ENCODE measurements at regions not wholly inside any gene's neighbourhood (a gene's known extent, or its start where the extent isn't known, plus 50 kb on each side); places are given as distances from the start of the nearest gene placed in this dataset.
A peak's percentile ranks its signal among the peaks of the same experiment; 100 is the strongest.

- peak; percentile 36 for DNase-seq (ENCODE audit: low spot score)
- in situ Hi-C loops (cut with MboI; ENCODE audit: low sequenced_read_pairs, unreplicated experiment): no loop called here
- TF ChIP-seq CTCF (IDR thresholded peaks at IDR 0.05; ENCODE audit: borderline replicate concordance, control extremely low read depth, extremely low read depth, insufficient read depth, missing control alignments): no peak
Measured at GRCh38 chr2:64213532-64214275, 69.5 kb upstream of the PELI1 start.

GRCh38 chr2:64214281-64215115 lies 70.3 kb upstream of the PELI1 start:
- TF ChIP-seq CTCF (IDR thresholded peaks at IDR 0.05; ENCODE audit: borderline replicate concordance, control extremely low read depth, extremely low read depth, insufficient read depth, missing control alignments): no peak
- in situ Hi-C loops (cut with MboI; ENCODE audit: low sequenced_read_pairs, unreplicated experiment): no loop called here
- peak; percentile 59 for DNase-seq (ENCODE audit: low spot score)

- in situ Hi-C loops (cut with MboI; ENCODE audit: low sequenced_read_pairs, unreplicated experiment): no loop called here
- DNase-seq (ENCODE audit: low spot score): no peak
- no peak for TF ChIP-seq CTCF (IDR thresholded peaks at IDR 0.05; ENCODE audit: borderline replicate concordance, control extremely low read depth, extremely low read depth, insufficient read depth, missing control alignments)
Measured at GRCh38 chr2:64217198-64217869, 73.1 kb upstream of the PELI1 start.

GRCh38 chr2:64218137-64218802 lies 74.0 kb upstream of the PELI1 start:
- in situ Hi-C loops (cut with MboI; ENCODE audit: low sequenced_read_pairs, unreplicated experiment): no loop called here
- TF ChIP-seq CTCF (IDR thresholded peaks at IDR 0.05; ENCODE audit: borderline replicate concordance, control extremely low read depth, extremely low read depth, insufficient read depth, missing control alignments): no peak
- no peak for DNase-seq (ENCODE audit: low spot score)

GRCh38 chr2:64219149-64219548 lies 74.9 kb upstream of the PELI1 start:
- no peak for TF ChIP-seq CTCF (IDR thresholded peaks at IDR 0.05; ENCODE audit: borderline replicate concordance, control extremely low read depth, extremely low read depth, insufficient read depth, missing control alignments)
- DNase-seq (ENCODE audit: low spot score): no peak
- in situ Hi-C loops (cut with MboI; ENCODE audit: low sequenced_read_pairs, unreplicated experiment): no loop called here

- no peak for TF ChIP-seq CTCF (IDR thresholded peaks at IDR 0.05; ENCODE audit: borderline replicate concordance, control extremely low read depth, extremely low read depth, insufficient read depth, missing control alignments)
- DNase-seq (ENCODE audit: low spot score): no peak
- in situ Hi-C loops (cut with MboI; ENCODE audit: low sequenced_read_pairs, unreplicated experiment): loop anchor here (10.0 kb wide), 1 partner anchor 95 kb away; no protein-coding TSS in a partner anchor
Measured at GRCh38 chr2:64220265-64220664, 76.0 kb upstream of the PELI1 start.

Measured in GM13976 (cell line).